Medulla oblongata (tissue), 1 donor: ENCODE measurements at regions not wholly inside any gene's neighbourhood (a gene's known extent, or its start where the extent isn't known, plus 50 kb on each side); places are given as distances from the start of the nearest gene placed in this dataset.
"Not testable (repeated sequence)": the region's sequence is repeated elsewhere in the genome, so short reads cannot be mapped to it uniquely, and the experiment has no call there.

Experiments
- DNase-seq: peaks from one replicate; pipeline ENCODE4 v3.0.0-alpha.2; 2015; ENCODE audit errors: extremely low spot score

GRCh38 chr10:4394455-4394854, 431.6 kb upstream of the AKR1E2 start:
- DNase-seq, result not testable (repeated sequence)

GRCh38 chr10:4391683-4392082, 434.3 kb upstream of the AKR1E2 start:
- DNase-seq, result no peak

GRCh38 chr10:4390219-4390618, 435.8 kb upstream of the AKR1E2 start:
- no peak for DNase-seq

GRCh38 chr10:4385231-4385870, 440.7 kb upstream of the AKR1E2 start:
- no peak for DNase-seq

GRCh38 chr10:4384245-4384644, 441.8 kb upstream of the AKR1E2 start:
- no peak for DNase-seq

- no peak for DNase-seq
Measured at GRCh38 chr10:4383651-4384098, 442.3 kb upstream of the AKR1E2 start.

- DNase-seq, result no peak
Measured at GRCh38 chr10:4382811-4383210, 443.2 kb upstream of the AKR1E2 start.

- DNase-seq, result no peak
Measured at GRCh38 chr10:4373612-4374011, 452.4 kb upstream of the AKR1E2 start.

- DNase-seq, result no peak
Measured at GRCh38 chr10:4373098-4373497, 452.9 kb upstream of the AKR1E2 start.

- no peak for DNase-seq
Measured at GRCh38 chr10:4372601-4373000, 453.4 kb upstream of the AKR1E2 start.

GRCh38 chr10:4371691-4372295, 454.2 kb upstream of the AKR1E2 start:
- DNase-seq, result no peak

- DNase-seq, result no peak
Measured at GRCh38 chr10:4370376-4370775, 455.6 kb upstream of the AKR1E2 start.

GRCh38 chr10:4361581-4361980, 464.4 kb upstream of the AKR1E2 start:
- DNase-seq, result no peak

GRCh38 chr10:4359003-4359402, 467.0 kb upstream of the AKR1E2 start:
- DNase-seq, result no peak

GRCh38 chr10:4357911-4358310, 468.1 kb upstream of the AKR1E2 start:
- DNase-seq, result no peak

- DNase-seq, result no peak
Measured at GRCh38 chr10:4355350-4355749, 470.7 kb upstream of the AKR1E2 start.

- DNase-seq, result no peak
Measured at GRCh38 chr10:4354382-4354812, 471.6 kb upstream of the AKR1E2 start.

GRCh38 chr10:4353964-4354363, 472.0 kb upstream of the AKR1E2 start:
- no peak for DNase-seq

GRCh38 chr10:4353059-4353655, 472.9 kb upstream of the AKR1E2 start:
- no peak for DNase-seq

- DNase-seq, result no peak
Measured at GRCh38 chr10:4352414-4352961, 473.5 kb upstream of the AKR1E2 start.

- no peak for DNase-seq
Measured at GRCh38 chr10:4351723-4352413, 474.1 kb upstream of the AKR1E2 start.

- DNase-seq, result no peak
Measured at GRCh38 chr10:4347397-4347796, 478.6 kb upstream of the AKR1E2 start.
